ENCODE measurements at regions not wholly inside any gene's neighbourhood (a gene's known extent, or its start where the extent isn't known, plus 50 kb on each side); places are given as distances from the start of the nearest gene placed in this dataset.

- TF ChIP-seq CTCF (IDR thresholded peaks at IDR 0.05; ENCODE audit: low read length): no peak
- no peak for TF ChIP-seq EZH2 (optimal IDR thresholded peaks at IDR 0.05; ENCODE audit: low read depth, low read length)
- TF ChIP-seq EZH2phosphoT487 (IDR thresholded peaks at IDR 0.05; ENCODE audit: low read length): no peak
Measured at GRCh38 chr16:86020971-86021370, 122.0 kb downstream of the IRF8 start.
